SKM-1 treated with dmso at 0.1 percent for 144 hours (cell line): ENCODE measurements at regions not wholly inside any gene's neighbourhood (a gene's known extent, or its start where the extent isn't known, plus 50 kb on each side); places are given as distances from the start of the nearest gene placed in this dataset.
"Not testable (repeated sequence)": the region's sequence is repeated elsewhere in the genome, so short reads cannot be mapped to it uniquely, and the experiment has no call there.

Experiments
- DNase-seq: peaks from one replicate; lab custom pipeline; 2025; ENCODE audit not compliant: unreplicated experiment; lab: John Stamatoyannopoulos, UW

- no peak for DNase-seq
Observed at GRCh38 chr1:198416296-198416695, 124.2 kb downstream of the ATP6V1G3 start.

GRCh38 chr1:198411240-198411639 is 129.2 kb downstream of the ATP6V1G3 start:
- no peak for DNase-seq

GRCh38 chr1:198408716-198409115 is 131.8 kb downstream of the ATP6V1G3 start:
- no peak for DNase-seq

GRCh38 chr1:198404632-198405031 is 135.8 kb downstream of the ATP6V1G3 start:
- DNase-seq, result not testable (repeated sequence)

GRCh38 chr1:198400063-198400462 is 140.4 kb downstream of the ATP6V1G3 start:
- no peak for DNase-seq

GRCh38 chr1:198399452-198399851 is 141.0 kb downstream of the ATP6V1G3 start:
- no peak for DNase-seq

GRCh38 chr1:198397208-198397808 is 143.2 kb downstream of the ATP6V1G3 start:
- DNase-seq, result no peak

GRCh38 chr1:198391393-198392020 is 149.0 kb downstream of the ATP6V1G3 start:
- no peak for DNase-seq

GRCh38 chr1:198387587-198387986 is 152.9 kb downstream of the ATP6V1G3 start:
- DNase-seq, result no peak

- DNase-seq, result no peak
Observed at GRCh38 chr1:198380275-198380674, 160.2 kb downstream of the ATP6V1G3 start.

- DNase-seq, result no peak
Observed at GRCh38 chr1:198377702-198378101, 162.8 kb downstream of the ATP6V1G3 start.

GRCh38 chr1:198374288-198374687 is 166.2 kb downstream of the ATP6V1G3 start:
- no peak for DNase-seq

GRCh38 chr1:198373376-198373775 is 167.1 kb downstream of the ATP6V1G3 start:
- DNase-seq, result no peak
